Stimulated activated CD4-positive, alpha-beta T cell treated with anti-CD3 and anti-CD28 coated beads, Interleukin-1b, Interleukin-23, amount 100 ng/mL, for 1 hour (primary cell): ENCODE measurements at regions not wholly inside any gene's neighbourhood (a gene's known extent, or its start where the extent isn't known, plus 50 kb on each side); places are given as distances from the start of the nearest gene placed in this dataset.

ENCODE experiments used
- DNase-seq, 2 donors: peaks; one replicate each; pipeline ENCODE4 v3.0.0-alpha.2; 2020; ENCODE audit warnings: low read depth in 2 of 2

DNA sequence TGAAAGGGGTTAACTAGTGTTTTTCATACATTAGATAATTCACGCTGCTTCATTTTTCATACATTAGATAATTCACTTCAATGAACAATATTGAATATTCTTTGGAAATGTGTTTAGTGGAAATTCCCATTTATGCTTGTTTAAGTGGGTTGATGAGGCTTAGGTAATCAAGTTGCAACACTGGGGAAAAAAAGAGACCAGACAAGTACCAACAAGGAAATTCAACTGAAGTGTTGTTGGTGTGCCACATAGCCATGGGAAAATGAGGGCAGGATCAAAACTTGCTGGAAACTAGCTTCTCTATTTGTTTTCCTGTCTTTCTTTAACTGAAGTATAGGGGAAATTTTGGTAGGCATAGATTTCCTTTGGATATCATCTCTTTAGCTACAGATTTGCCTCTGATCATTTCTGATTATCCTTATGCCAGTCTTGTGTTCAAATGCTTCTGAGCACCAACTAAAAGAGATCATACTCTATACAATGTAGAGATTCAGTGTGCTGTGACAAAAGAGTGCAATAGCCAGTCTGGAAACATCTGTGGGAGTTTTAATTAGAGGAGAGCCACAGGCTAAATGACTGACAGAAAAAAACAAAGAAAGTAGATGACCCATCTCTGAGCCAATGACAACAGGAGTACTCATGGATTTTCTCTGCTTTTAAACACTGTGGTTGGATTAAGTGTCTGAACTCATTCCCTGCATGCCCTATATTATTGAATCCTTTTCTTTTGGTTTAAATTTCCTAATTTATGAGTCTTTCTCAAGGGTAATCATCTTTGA is 67.6 kb upstream of the CTSC start:
- no peak for DNase-seq

DNA sequence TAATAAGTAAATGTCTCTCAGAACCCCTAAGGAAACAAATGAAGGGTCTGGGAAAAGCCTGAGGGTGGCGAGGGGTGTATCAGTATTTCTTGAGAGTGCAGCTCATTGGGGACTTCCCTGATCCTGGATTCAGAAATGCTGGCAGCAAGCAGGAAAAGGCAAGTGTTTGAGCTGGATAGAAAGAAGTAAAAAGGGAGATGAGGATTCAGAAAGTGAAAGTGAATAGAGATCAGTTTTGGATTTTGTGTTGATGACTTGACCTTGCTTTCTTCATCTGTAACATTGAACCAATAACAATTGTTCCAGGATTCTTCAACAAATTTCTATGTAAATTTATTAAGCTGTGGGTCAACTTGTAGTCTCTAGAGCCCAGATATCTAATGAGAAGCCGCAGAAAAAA is 66.9 kb upstream of the CTSC start:
- DNase-seq = no peak

DNA sequence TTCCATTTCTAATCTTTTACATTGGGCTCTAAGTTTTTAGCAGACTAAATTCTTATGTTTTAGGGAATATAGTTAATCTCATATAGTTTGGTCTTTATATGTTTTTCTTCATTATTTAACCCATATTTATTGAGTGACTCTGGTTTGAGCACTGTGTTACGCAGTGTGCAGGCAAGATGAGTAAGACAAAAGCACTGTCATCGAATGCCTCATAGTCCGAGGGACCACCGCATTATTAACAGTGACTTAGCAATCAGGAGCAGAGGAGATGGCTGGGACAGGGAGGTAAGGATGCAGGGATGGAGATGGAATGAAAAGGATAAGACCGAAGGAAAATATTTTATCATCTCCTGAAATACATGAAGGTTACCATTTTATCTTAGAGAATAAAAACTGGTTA is 65.2 kb upstream of the CTSC start:
- no peak for DNase-seq

- DNase-seq = no peak
Measured at GRCh38 chr11:88402192-88402715, 64.7 kb upstream of the CTSC start.

GRCh38 chr11:88398791-88399570 is 61.4 kb upstream of the CTSC start:
- DNase-seq = no peak

DNA sequence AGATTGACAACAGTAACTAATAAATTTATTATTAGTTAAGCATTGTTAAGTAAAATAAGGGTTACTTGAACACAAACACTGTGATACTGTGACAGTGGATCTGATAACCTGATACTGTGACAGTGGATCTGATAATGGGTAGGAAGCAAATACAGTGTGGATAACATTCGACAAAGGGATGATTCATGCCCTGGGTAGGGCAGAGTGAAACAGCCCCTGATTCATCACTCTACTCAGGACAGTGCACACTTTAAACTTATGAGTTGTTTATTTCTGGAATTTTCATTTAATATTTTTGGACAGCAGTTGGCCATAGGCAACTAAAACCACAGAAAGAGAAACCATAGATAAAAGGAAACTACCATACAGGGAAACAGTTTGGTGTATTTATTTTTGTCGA is 60.8 kb upstream of the CTSC start:
- no peak for DNase-seq

GRCh38 chr11:88390254-88390653 is 52.7 kb upstream of the CTSC start:
- DNase-seq = no peak

DNA sequence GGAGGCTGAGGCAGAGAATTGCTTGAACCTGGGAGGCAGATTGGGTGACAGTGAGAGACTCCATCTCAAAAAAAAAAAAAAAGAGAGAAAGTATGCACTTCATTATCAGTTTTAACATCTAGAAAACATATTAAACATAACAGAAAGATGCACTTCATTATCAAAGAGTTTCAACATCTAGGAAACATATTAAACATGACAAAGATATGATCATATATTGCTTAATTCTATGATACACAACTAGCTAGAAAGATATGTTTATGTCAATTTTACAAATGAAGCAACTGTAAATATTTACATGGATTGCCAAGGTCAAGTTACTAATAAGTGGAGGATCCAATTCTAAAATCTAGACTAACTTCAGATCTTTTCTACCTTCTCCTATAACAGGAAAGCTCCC is 50.4 kb upstream of the CTSC start:
- DNase-seq = no peak
